Pancreas (tissue), 10 donors: ENCODE measurements at regions not wholly inside any gene's neighbourhood (a gene's known extent, or its start where the extent isn't known, plus 50 kb on each side); places are given as distances from the start of the nearest gene placed in this dataset.

Source experiments
- ATAC-seq, 4 donors: fragments of 200-7000 bp; cut with Tn5 transposase; one replicate each; pipeline versions ENCODE4 v1.8.0 to v1.9.1; 2020; ENCODE audit warnings: mild to moderate bottlenecking in 4 of 4, moderate library complexity in 4 of 4
- DNase-seq, 6 donors: peaks; one replicate each; pipeline ENCODE4 v3.0.0-alpha.2; 2020
- FAIRE-seq: peaks from 2 replicates; lab custom pipeline; 2012; peaks lifted over from hg19 to GRCh38; lab: Jason Lieb, UNC
- H3K27ac ChIP-seq, 4 donors: fragments of 200-600 bp; sonication (generic); 1 replicate in 3 of 4; 2 replicates in 1 of 4; pipeline versions ENCODE4 v1.5.0 to v1.8.0; 2020
- H3K27me3 ChIP-seq, 4 donors: fragments of 200-600 bp; one replicate each; pipeline ENCODE4 v1.8.0; 2021
- H3K36me3 ChIP-seq, 3 donors: fragments of 200-600 bp; sonication (generic) in 1 of 3; one replicate each; pipeline versions ENCODE4 v1.5.0 to v1.8.0; 2020 to 2021
- H3K4me1 ChIP-seq, 3 donors: fragments of 200-600 bp; one replicate each; pipeline ENCODE4 v1.8.0; 2021
- H3K4me3 ChIP-seq, 4 donors: fragments of 200-600 bp; sonication (generic) in 2 of 4; one replicate each; pipeline versions ENCODE4 v1.5.0 to v1.8.0; 2020 to 2021
- H3K9me3 ChIP-seq, 4 donors: fragments of 200-600 bp; one replicate each; pipeline ENCODE4 v1.8.0; 2021
- CTCF ChIP-seq, 4 donors: fragments of 200-600 bp; sonication (generic) in 3 of 4; IDR thresholded peaks; one replicate each; pipeline versions ENCODE4 v1.5.0 to v1.8.0; 2021; ENCODE audit warnings: antibody characterized with exemption in 4 of 4
- WGBS, 2 donors: extraction: QIAGEN DNeasy Blood & Tissue Kit; methylation state at CpG; one replicate each; pipeline ENCODE4 v1.1.7; 2013; 5-methylcytosine and 5-hydroxymethylcytosine counted together
- intact Hi-C, 3 donors: fragments of 100-400 bp; cut with DNase I; formaldehyde crosslinking; loops; one replicate each; pipeline versions ENCODE4 v1.11.1 to v1.14.2; 2022
- donor health status: healthy with polysubstance abuse.
- donor health status: DM: no; HTN: no; CAD: no; lungs with moderate emphysema.
- donor health status: DM: no; HTN: no; CAD: no.
- donor health status: control.
- donor health status: control.
- donor health status: Bipolar disorder and iron deficiency.
- donor health status: DM: yes; HTN: yes; CAD: no.
- donor health status: DM: no; HTN: no; CAD: no.
- donor health status: DM: no; HTN: no; CAD: no.
- donor health status: DM: yes; HTN: yes; CAD: no.

- no peak overlapping the region for H3K27ac ChIP-seq
- ATAC-seq = no peak
- intact Hi-C loops = no loop called here
- H3K27me3 ChIP-seq = no peaks in the 10 kb centered on the region
- DNase-seq = no peak
- FAIRE-seq = no peak
- WGBS, 2 donors = 46 to 63% methylated on average over 2 of the region's 2 CpGs
- no peak for TF ChIP-seq CTCF (IDR thresholded peaks at IDR 0.05)
- no peak overlapping the region for H3K4me3 ChIP-seq
- no peaks in the 10 kb centered on the region for H3K4me1 ChIP-seq
- H3K36me3 ChIP-seq = no peaks in the 10 kb centered on the region
- H3K9me3 ChIP-seq = no peaks in the 10 kb centered on the region
These were observed 192.4 kb downstream of the RDH14 start for GRCh38 chr2:18368008-18368407.

DNA sequence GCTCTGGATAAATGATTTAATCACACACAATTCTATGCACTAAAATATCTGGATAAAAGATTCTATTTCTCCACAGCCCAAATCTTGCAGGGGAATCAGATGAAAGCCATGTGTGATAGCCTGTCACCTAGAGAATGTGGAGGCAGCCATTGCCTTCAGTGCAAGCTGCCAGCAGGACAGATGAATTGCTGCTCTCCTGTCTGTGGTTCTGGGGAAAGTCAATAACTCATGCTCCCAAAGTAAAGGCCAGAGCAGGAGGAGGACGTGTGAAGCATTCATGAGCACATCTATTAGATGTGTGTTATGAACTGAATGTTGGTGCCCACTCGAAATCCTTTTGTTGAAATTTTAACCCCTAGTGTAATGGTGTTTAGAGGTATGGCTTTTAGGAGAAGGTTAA, 195.1 kb downstream of the RDH14 start:
- H3K27ac ChIP-seq = no peak overlapping the region
- no peak for TF ChIP-seq CTCF (IDR thresholded peaks at IDR 0.05)
- ATAC-seq (no peak), FAIRE-seq (no peak), DNase-seq (no peak)
- 42 to 43% methylated on average over 2 of the region's 2 CpGs for WGBS, 2 donors
- intact Hi-C loops = no loop called here
- no peaks in the 10 kb centered on the region for H3K27me3 ChIP-seq
- no peaks in the 10 kb centered on the region for H3K4me1 ChIP-seq
- H3K36me3 ChIP-seq = no peaks in the 10 kb centered on the region
- no peak overlapping the region for H3K4me3 ChIP-seq
- no peaks in the 10 kb centered on the region for H3K9me3 ChIP-seq

DNA sequence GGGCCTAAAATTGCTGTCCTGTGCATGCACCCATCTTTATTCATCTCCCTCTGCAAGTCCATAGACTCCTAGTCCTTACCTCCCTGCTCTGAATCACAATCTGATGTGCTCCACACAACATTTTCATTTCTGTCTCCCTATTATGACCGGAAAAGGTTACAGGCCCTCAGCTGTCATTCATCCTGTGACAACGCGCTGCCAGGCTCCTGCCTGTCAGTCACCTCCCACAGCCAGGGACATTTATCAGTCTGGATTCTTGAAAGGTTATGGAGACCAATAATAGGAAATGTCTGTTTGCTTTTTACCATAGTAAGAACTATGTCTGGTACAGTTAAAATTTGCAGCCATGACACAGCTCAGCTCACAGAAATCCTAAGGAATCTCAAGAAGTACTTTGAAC, 197.1 kb downstream of the RDH14 start:
- DNase-seq = no peak
- Histone ChIP-seq H3K36me3 (no peaks in the 10 kb centered on the region), H3K27me3 (no peaks in the 10 kb centered on the region), H3K27ac (no peak overlapping the region), H3K4me3 (no peak overlapping the region), H3K9me3 (no peaks in the 10 kb centered on the region), H3K4me1 (no peaks in the 10 kb centered on the region)
- intact Hi-C loops = no loop called here
- no peak for ATAC-seq
- TF ChIP-seq CTCF (IDR thresholded peaks at IDR 0.05) = no peak
- FAIRE-seq = no peak
- 29 to 58% methylated on average over 3 of the region's 3 CpGs for WGBS, 2 donors

DNA sequence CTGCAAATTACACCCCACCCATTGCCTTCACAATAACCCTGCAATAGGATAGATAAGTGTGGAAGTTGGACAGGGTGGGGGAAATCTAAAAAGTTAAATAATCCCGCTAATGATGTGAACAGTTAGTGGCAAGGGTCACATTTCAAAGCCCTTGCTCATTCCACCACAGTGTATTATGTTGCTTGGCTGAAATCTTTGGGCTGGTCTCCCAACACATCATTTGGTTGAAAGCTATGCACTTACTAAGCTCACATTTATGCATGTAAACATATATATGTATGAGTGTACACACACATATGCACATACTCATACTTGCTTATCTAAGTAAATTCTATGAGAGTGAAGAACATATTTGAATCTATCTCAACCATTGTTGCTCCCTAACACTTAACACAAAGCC, 197.8 kb downstream of the RDH14 start:
- DNase-seq = no peak
- ATAC-seq = no peak
- H3K27me3 ChIP-seq = no peaks in the 10 kb centered on the region
- no peaks in the 10 kb centered on the region for H3K4me1 ChIP-seq
- intact Hi-C loops = no loop called here
- no peaks in the 10 kb centered on the region for H3K9me3 ChIP-seq
- no peak for FAIRE-seq
- no peak for TF ChIP-seq CTCF (IDR thresholded peaks at IDR 0.05)
- 85 to 91% methylated on average over 1 of the region's 1 CpG for WGBS, 2 donors
- no peak overlapping the region for H3K27ac ChIP-seq
- H3K4me3 ChIP-seq = no peak overlapping the region
- no peaks in the 10 kb centered on the region for H3K36me3 ChIP-seq

GRCh38 chr2:18357537-18357936, 202.9 kb downstream of the RDH14 start:
- Histone ChIP-seq H3K27me3 (no peaks in the 10 kb centered on the region), H3K4me1 (no peaks in the 10 kb centered on the region), H3K27ac (peak overlapping the region in 2 of 4 donors; percentile 25 to 26), H3K9me3 (no peaks in the 10 kb centered on the region), H3K4me3 (no peak overlapping the region), H3K36me3 (no peaks in the 10 kb centered on the region)
- WGBS, 2 donors = 7 to 12% methylated on average over 2 of the region's 2 CpGs
- TF ChIP-seq CTCF (IDR thresholded peaks at IDR 0.05) = no peak
- ATAC-seq = peak in 3 of 4 donors; percentile 63 to 77 (median 63)
- intact Hi-C loops = no loop called here
- FAIRE-seq = no peak
- DNase-seq = no peak
